K562 (cell line): ENCODE measurements at regions not wholly inside any gene's neighbourhood (a gene's known extent, or its start where the extent isn't known, plus 50 kb on each side); places are given as distances from the start of the nearest gene placed in this dataset.

Experiments
- ATAC-seq: fragments of 200-7000 bp; cut with Tn5 transposase; 3 replicates; pipeline ENCODE4 v1.9.1; 2020; ENCODE audit warnings: moderate library complexity
- BruUV-seq: library from RNA; stranded (reverse); fragments of 400-500 nt; replicated peaks from 2 replicates; lab custom pipeline; 2021; lab: Mats Ljungman, UMichigan
- CTCF ChIA-PET: fragments of 300-600 bp; formaldehyde crosslinking; extraction: SDS; loops from one replicate; lab custom pipeline; 2021; ENCODE audit warnings: low intra/inter-chr PET ratio; lab: Yijun Ruan, JAX
- POLR2A ChIA-PET: fragments of 300-600, 350-650 bp; sonication (Branson Sonifier 250); formaldehyde crosslinking; extraction: SDS; loops from one replicate; lab custom pipeline; 2021; ENCODE audit warnings: antibody characterized with exemption, inconsistent platforms; lab: Yijun Ruan, JAX
- DNase-seq, 4 experiments: peaks; one replicate each; pipeline versions ENCODE4 v3.0.0 to v3.0.0-alpha.2; 2011 to 2018; ENCODE audit warnings: low spot score in 3 of 4, mixed read lengths in 3 of 4; ENCODE audit errors: extremely low read depth in 1 of 4
- FAIRE-seq: peaks from 2 replicates; lab custom pipeline; 2011; peaks lifted over from hg19 to GRCh38; lab: Jason Lieb, UNC
- H2AFZ ChIP-seq: 2 replicates; pipeline ENCODE4 v1.6.0; 2011; ENCODE audit warnings: low read depth, low read length, control low read depth, inconsistent platforms
- H3K27ac ChIP-seq: fragments of 200-600 bp; 3 replicates; pipeline ENCODE4 v1.8.0; 2011; ENCODE audit warnings: low read depth, mild to moderate bottlenecking, control low read depth, inconsistent platforms, low read length, moderate library complexity, mixed read lengths; ENCODE audit errors: extremely low read depth
- H3K27me3 ChIP-seq, 2 experiments: fragments of 300-600 bp in 1 of 2; 2 replicates in 1 of 2; 3 replicates in 1 of 2; pipeline versions ENCODE4 v1.6.0 to v1.8.0; 2011; ENCODE audit warnings: inconsistent platforms in 2 of 2, low read length in 2 of 2, mild to moderate bottlenecking in 1 of 2, mixed read lengths in 1 of 2, moderate library complexity in 1 of 2; ENCODE audit not compliant: control insufficient read depth in 2 of 2, insufficient read depth in 2 of 2
- H3K36me3 ChIP-seq: fragments of 300-600 bp; 3 replicates; pipeline ENCODE4 v1.8.0; 2011; ENCODE audit warnings: mild to moderate bottlenecking, low read length, inconsistent platforms; ENCODE audit not compliant: control insufficient read depth, insufficient read depth
- H3K4me1 ChIP-seq, 2 experiments: fragments of 200-600 bp in 1 of 2; replicated peaks in 1 of 2; 2 replicates in 1 of 2; 3 replicates in 1 of 2; pipeline versions ENCODE4 v1.5.1 to v1.8.0; 2011; ENCODE audit warnings: inconsistent platforms in 2 of 2, low read length in 2 of 2, mild to moderate bottlenecking in 1 of 2, mixed read lengths in 1 of 2, moderate library complexity in 1 of 2; ENCODE audit not compliant: control insufficient read depth in 2 of 2, insufficient read depth in 2 of 2
- H3K4me2 ChIP-seq: 2 replicates; pipeline ENCODE4 v1.6.1; 2011; ENCODE audit warnings: low read length, control low read depth, inconsistent platforms, mixed read lengths; ENCODE audit not compliant: insufficient read depth
- H3K4me3 ChIP-seq: fragments of 200-600 bp; sonication (generic), shearing (Covaris generic); 2 replicates; pipeline ENCODE4 v1.5.1; 2016; ENCODE audit warnings: control low read depth, inconsistent platforms
- H3K79me2 ChIP-seq: fragments of 200-600 bp; 3 replicates; pipeline ENCODE4 v1.8.0; 2011; ENCODE audit warnings: low read length, inconsistent platforms; ENCODE audit not compliant: control insufficient read depth, insufficient read depth
- H3K9ac ChIP-seq, 2 experiments: 2 replicates each; pipeline versions ENCODE4 v1.6.0 to v1.6.1; 2011; ENCODE audit warnings: low read depth in 2 of 2, low read length in 2 of 2, control low read depth in 1 of 2, inconsistent platforms in 1 of 2, mild to moderate bottlenecking in 1 of 2, mixed read lengths in 1 of 2; ENCODE audit not compliant: insufficient read depth in 1 of 2
- H3K9me1 ChIP-seq: one replicate; pipeline ENCODE4 v1.6.0; 2011; ENCODE audit warnings: inconsistent platforms, mild to moderate bottlenecking, low read length, moderate library complexity; ENCODE audit not compliant: control insufficient read depth, insufficient read depth
- H3K9me3 ChIP-seq: replicated peaks from 2 replicates; pipeline ENCODE4 v1.5.1; 2011; ENCODE audit warnings: low read depth, low read length, inconsistent platforms; ENCODE audit not compliant: control insufficient read depth, insufficient read depth
- H4K20me1 ChIP-seq: replicated peaks from 2 replicates; pipeline ENCODE4 v1.6.1; 2011; ENCODE audit warnings: low read length, inconsistent platforms, mixed read lengths; ENCODE audit not compliant: control insufficient read depth, insufficient read depth
- BRD4 ChIP-seq: fragments of 200-600 bp; sonication (generic); IDR thresholded peaks from 2 replicates; pipeline ENCODE4 v1.6.1; 2017; ENCODE audit warnings: inconsistent platforms
- FOXO4 ChIP-seq: fragments of 450-650 bp; formaldehyde crosslinking; IDR thresholded peaks from 2 replicates; pipeline ENCODE4 v1.4.0; 2020; ENCODE audit warnings: mild to moderate bottlenecking, moderate library complexity
- HSF4 ChIP-seq: fragments of 250-450 bp; sonication (Bioruptor Pico); IDR thresholded peaks from 2 replicates; pipeline ENCODE4 v2.1.2; 2022; ENCODE audit warnings: mild to moderate bottlenecking, moderate library complexity, borderline replicate concordance
- NCOA2 ChIP-seq, 2 experiments: fragments of 450-650 bp; IDR thresholded peaks; 2 replicates each; pipeline ENCODE4 v1.6.1; 2018; ENCODE audit warnings: mild to moderate bottlenecking in 2 of 2, moderate library complexity in 1 of 2; ENCODE audit not compliant: partially characterized antibody in 2 of 2
- PCBP1 ChIP-seq: fragments of 200-400 bp; formaldehyde crosslinking; IDR thresholded peaks from 2 replicates; pipeline ENCODE4 v1.6.1; 2018; ENCODE audit warnings: mild to moderate bottlenecking, low read depth, low read length; ENCODE audit not compliant: poor library complexity, severe bottlenecking
- POLR2AphosphoS5 ChIP-seq: IDR thresholded peaks from 2 replicates; pipeline ENCODE4 v1.6.1; 2011; ENCODE audit warnings: mild to moderate bottlenecking, low read depth, low read length, moderate library complexity; ENCODE audit not compliant: control insufficient read depth, insufficient read depth
- RCOR1 ChIP-seq, 2 experiments: IDR thresholded peaks; 2 replicates each; pipeline ENCODE4 v1.6.1; 2012; ENCODE audit warnings: low read depth in 2 of 2, low read length in 2 of 2, borderline replicate concordance in 1 of 2, improper control_type of control experiment in 1 of 2
- TRIM25 ChIP-seq: fragments of 450-650 bp; IDR thresholded peaks from 2 replicates; pipeline ENCODE4 v1.7.0; 2016; ENCODE audit warnings: borderline replicate concordance
- ZMIZ1 ChIP-seq, 2 experiments: fragments of 150-350 bp in 1 of 2; IDR thresholded peaks; 2 replicates each; pipeline ENCODE4 v1.6.1; 2012 to 2016; ENCODE audit warnings: low read depth in 2 of 2, low read length in 2 of 2, mild to moderate bottlenecking in 1 of 2, moderate library complexity in 1 of 2
- ZNF232 ChIP-seq: sonication (generic); formaldehyde crosslinking; IDR thresholded peaks from 2 replicates; pipeline ENCODE4 v1.8.0; 2022; ENCODE audit warnings: mild to moderate bottlenecking, missing genetic modification reagents
- WGBS: fragments of 100-300 bp; shearing (Covaris generic); methylation state at CpG from one replicate; pipeline ENCODE4 v1.1.6; 2016; ENCODE audit warnings: low coverage, mixed read lengths; ENCODE audit not compliant: insufficient coverage; ENCODE audit errors: missing lambda C conversion rate; 5-methylcytosine and 5-hydroxymethylcytosine counted together
- in situ Hi-C: fragments of 300-500 bp; cut with MboI; formaldehyde crosslinking; loops from 4 replicates; pipeline ENCODE4 v1.15.0; 2018; ENCODE audit warnings: inconsistent platforms, mixed read lengths
- intact Hi-C: fragments of 100-400 bp; cut with micrococcal nuclease; formaldehyde crosslinking; loops from 2 replicates; pipeline ENCODE4 v1.14.2; 2022

GRCh38 chr10:9560976-9561375 lies 1456.7 kb upstream of the CELF2 start:
- Histone ChIP-seq H3K27me3 (no peaks in the 10 kb centered on the region), H3K9me3 (no peaks in the 10 kb centered on the region; the same call in 1 of the 2 replicates), H3K9me1 (no peaks in the 10 kb centered on the region), H3K27ac (no peak overlapping the region), H3K9ac (no peak overlapping the region), H3K4me1 (no peaks in the 10 kb centered on the region), H3K79me2 (no peaks in the 10 kb centered on the region), H3K4me2 (no peak overlapping the region), H3K4me3 (no peak overlapping the region), H2AFZ (no peak overlapping the region), H4K20me1 (no peaks in the 10 kb centered on the region), H3K36me3 (no peaks in the 10 kb centered on the region)
- BruUV-seq: no TSS peak
- 2% methylated on average over 3 of the region's 3 CpGs for WGBS
- TF ChIP-seq NCOA2 (IDR thresholded peaks at IDR 0.05; ENCODE audit: partially characterized antibody in 2 of 2) (no peak), FOXO4 (CRISPR knock-in tag) (no peak), POLR2AphosphoS5 (no peak), ZNF232 (CRISPR knock-in tag) (no peak), BRD4 (no peak), TRIM25 (no peak), HSF4 (no peak), PCBP1 (no peak), ZMIZ1 (IDR thresholded peaks at IDR 0.05; ENCODE audit: low read depth in 2 of 2, low read length in 2 of 2) (no peak), RCOR1 (IDR thresholded peaks at IDR 0.05; ENCODE audit: borderline replicate concordance in 1 of 2, low read depth in 2 of 2, low read length in 2 of 2) (no peak)
- CTCF ChIA-PET: no interaction called here
- FAIRE-seq (no peak), DNase-seq (no peak), ATAC-seq (no peak)
- intact Hi-C loops: no loop called here
- POLR2A ChIA-PET: no interaction called here
- in situ Hi-C loops: no loop called here
